HEK293 (cell line): ENCODE measurements at regions not wholly inside any gene's neighbourhood (a gene's known extent, or its start where the extent isn't known, plus 50 kb on each side); places are given as distances from the start of the nearest gene placed in this dataset.

ENCODE experiments used
- CTCF ChIA-PET: fragments of 350-600 bp; formaldehyde crosslinking; extraction: SDS; loops from one replicate; lab custom pipeline; 2021; ENCODE audit warnings: antibody characterized with exemption; lab: Yijun Ruan, JAX
- POLR2A ChIA-PET: fragments of 300-600 bp; formaldehyde crosslinking; extraction: SDS; loops from one replicate; lab custom pipeline; 2020; ENCODE audit warnings: antibody characterized with exemption, inconsistent platforms; lab: Yijun Ruan, JAX
- H3K27ac ChIP-seq: fragments of 200-500 bp; sonication (Bioruptor generic); 2 replicates; pipeline ENCODE4 v1.5.1; 2014; ENCODE audit warnings: low read depth, low read length, control low read depth, inconsistent platforms; ENCODE audit errors: extremely low read depth
- H3K36me3 ChIP-seq, 2 experiments: fragments of 200-500 bp in 1 of 2; sonication (Bioruptor generic) in 1 of 2; 1 replicate in 1 of 2; 2 replicates in 1 of 2; pipeline ENCODE4 v1.5.1; 2014 to 2017; ENCODE audit warnings: inconsistent platforms in 2 of 2, low read length in 2 of 2; ENCODE audit not compliant: control insufficient read depth in 2 of 2, insufficient read depth in 1 of 2
- H3K4me1 ChIP-seq: fragments of 200-500 bp; sonication (Bioruptor generic); 2 replicates; pipeline ENCODE4 v1.5.1; 2014; ENCODE audit warnings: mild to moderate bottlenecking, low read length, inconsistent platforms; ENCODE audit not compliant: control insufficient read depth, insufficient read depth
- H3K4me3 ChIP-seq: 2 replicates; pipeline ENCODE4 v1.5.1; 2011; ENCODE audit warnings: low read depth, mild to moderate bottlenecking, control low read depth, low read length, moderate library complexity
- H3K9me3 ChIP-seq: fragments of 200-500 bp; sonication (Bioruptor generic); 2 replicates; pipeline ENCODE4 v1.5.1; 2014; ENCODE audit warnings: low read depth, low read length, inconsistent platforms; ENCODE audit not compliant: control insufficient read depth, insufficient read depth
- OVOL3 ChIP-seq: fragments of 450-650 bp; formaldehyde crosslinking; IDR thresholded peaks from 2 replicates; pipeline ENCODE4 v1.5.1; 2016; ENCODE audit warnings: missing biosample characterization, missing genetic modification characterization
- PBX3 ChIP-seq: sonication (generic); formaldehyde crosslinking; IDR thresholded peaks from 2 replicates; pipeline ENCODE4 v1.8.1; 2022; ENCODE audit warnings: mild to moderate bottlenecking, moderate library complexity, missing genetic modification reagents
- PRDM2 ChIP-seq: fragments of 450-650 bp; formaldehyde crosslinking; IDR thresholded peaks from 2 replicates; pipeline ENCODE4 v1.5.1; 2016; ENCODE audit warnings: missing biosample characterization, missing genetic modification characterization, borderline replicate concordance
- YY1 ChIP-seq: fragments of 450-650 bp; formaldehyde crosslinking; IDR thresholded peaks from 2 replicates; pipeline ENCODE4 v1.5.1; 2018; ENCODE audit warnings: missing biosample characterization, missing genetic modification characterization
- ZBTB49 ChIP-seq: fragments of 450-650 bp; formaldehyde crosslinking; IDR thresholded peaks from 2 replicates; pipeline ENCODE4 v1.5.1; 2016; ENCODE audit warnings: missing biosample characterization, missing genetic modification characterization, low read depth
- ZBTB7A ChIP-seq: fragments of 450-650 bp; formaldehyde crosslinking; IDR thresholded peaks from 2 replicates; pipeline ENCODE4 v1.5.1; 2016; ENCODE audit warnings: low read depth, missing biosample characterization, missing genetic modification characterization
- ZFP69B ChIP-seq: fragments of 450-650 bp; formaldehyde crosslinking; IDR thresholded peaks from 2 replicates; pipeline ENCODE4 v1.5.1; 2016; ENCODE audit warnings: missing biosample characterization, missing genetic modification characterization
- ZNF132 ChIP-seq: fragments of 450-650 bp; formaldehyde crosslinking; IDR thresholded peaks from 2 replicates; pipeline ENCODE4 v1.5.1; 2017; ENCODE audit warnings: missing biosample characterization, missing genetic modification characterization, borderline replicate concordance
- ZNF211 ChIP-seq: fragments of 450-650 bp; formaldehyde crosslinking; IDR thresholded peaks from 2 replicates; pipeline ENCODE4 v1.5.1; 2016; ENCODE audit warnings: low read depth, missing biosample characterization, missing genetic modification characterization
- ZNF239 ChIP-seq: fragments of 450-650 bp; formaldehyde crosslinking; IDR thresholded peaks from 2 replicates; pipeline ENCODE4 v1.5.1; 2016; ENCODE audit warnings: missing biosample characterization, missing genetic modification characterization
- ZNF391 ChIP-seq: fragments of 450-650 bp; formaldehyde crosslinking; IDR thresholded peaks from 2 replicates; pipeline ENCODE4 v1.5.1; 2016; ENCODE audit warnings: low read depth, missing biosample characterization, missing genetic modification characterization, borderline replicate concordance
- ZNF473 ChIP-seq: fragments of 450-650 bp; formaldehyde crosslinking; IDR thresholded peaks from 2 replicates; pipeline ENCODE4 v1.5.1; 2017; ENCODE audit warnings: missing biosample characterization, missing genetic modification characterization
- ZNF670 ChIP-seq: fragments of 450-650 bp; formaldehyde crosslinking; IDR thresholded peaks from 2 replicates; pipeline ENCODE4 v1.5.1; 2016; ENCODE audit warnings: missing biosample characterization, missing genetic modification characterization, low read depth
- ZSCAN5A ChIP-seq: fragments of 450-650 bp; formaldehyde crosslinking; IDR thresholded peaks from 2 replicates; pipeline ENCODE4 v1.5.1; 2016; ENCODE audit warnings: missing biosample characterization, missing genetic modification characterization
- TF ChIP-seq, protein P1 (sequence below): fragments of 450-650 bp; formaldehyde crosslinking; IDR thresholded peaks from 2 replicates; pipeline ENCODE4 v1.5.1; 2016; ENCODE audit warnings: missing biosample characterization, missing genetic modification characterization

DNA sequence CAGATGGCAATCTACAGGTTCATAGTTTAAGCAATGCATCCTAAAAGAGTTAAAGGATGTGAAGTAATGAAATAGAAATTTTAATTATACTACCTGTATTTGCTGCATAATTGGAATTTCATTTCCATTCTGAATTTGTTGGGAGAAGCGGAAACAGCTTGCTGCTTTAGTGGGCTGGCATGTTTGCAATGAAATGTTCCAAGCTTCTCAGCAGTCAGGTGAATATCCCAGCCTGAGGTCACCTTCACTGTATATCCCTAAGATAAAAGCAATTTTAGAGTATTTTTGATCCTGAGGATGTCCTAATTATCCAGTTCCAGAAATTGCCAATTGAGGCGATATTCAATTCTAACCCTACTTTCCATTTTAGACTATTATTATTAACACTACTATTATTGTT is 136.1 kb upstream of the ARSJ start:
- Histone ChIP-seq H3K4me1 (no peaks in the 10 kb centered on the region), H3K36me3 (no peaks in the 10 kb centered on the region), H3K4me3 (no peak overlapping the region), H3K27ac (no peak overlapping the region), H3K9me3 (no peaks in the 10 kb centered on the region)
- CTCF ChIA-PET, result no interaction called here
- no peak for TF ChIP-seq PBX3
- no peak for TF ChIP-seq ZNF391 (tag by site-specific recombination)
- TF ChIP-seq ZNF473, result no peak
- no peak for TF ChIP-seq YY1 (tag by site-specific recombination)
- TF ChIP-seq ZBTB7A (tag by site-specific recombination), result no peak
- no peak for TF ChIP-seq OVOL3
- no peak for TF ChIP-seq PRDM2 (tag by site-specific recombination)
- TF ChIP-seq ZBTB49 (tag by site-specific recombination), result no peak
- no peak for TF ChIP-seq ZNF670
- no peak for TF ChIP-seq ZNF132
- TF ChIP-seq ZNF211 (tag by site-specific recombination), result no peak
- no peak for TF ChIP-seq ZFP69B
- no peak for TF ChIP-seq ZSCAN5A (tag by site-specific recombination)
- no peak for TF ChIP-seq ZNF239
- TF ChIP-seq, protein P1, sequence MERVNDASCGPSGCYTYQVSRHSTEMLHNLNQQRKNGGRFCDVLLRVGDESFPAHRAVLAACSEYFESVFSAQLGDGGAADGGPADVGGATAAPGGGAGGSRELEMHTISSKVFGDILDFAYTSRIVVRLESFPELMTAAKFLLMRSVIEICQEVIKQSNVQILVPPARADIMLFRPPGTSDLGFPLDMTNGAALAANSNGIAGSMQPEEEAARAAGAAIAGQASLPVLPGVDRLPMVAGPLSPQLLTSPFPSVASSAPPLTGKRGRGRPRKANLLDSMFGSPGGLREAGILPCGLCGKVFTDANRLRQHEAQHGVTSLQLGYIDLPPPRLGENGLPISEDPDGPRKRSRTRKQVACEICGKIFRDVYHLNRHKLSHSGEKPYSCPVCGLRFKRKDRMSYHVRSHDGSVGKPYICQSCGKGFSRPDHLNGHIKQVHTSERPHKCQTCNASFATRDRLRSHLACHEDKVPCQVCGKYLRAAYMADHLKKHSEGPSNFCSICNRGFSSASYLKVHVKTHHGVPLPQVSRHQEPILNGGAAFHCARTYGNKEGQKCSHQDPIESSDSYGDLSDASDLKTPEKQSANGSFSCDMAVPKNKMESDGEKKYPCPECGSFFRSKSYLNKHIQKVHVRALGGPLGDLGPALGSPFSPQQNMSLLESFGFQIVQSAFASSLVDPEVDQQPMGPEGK (tag by site-specific recombination), result no peak
- POLR2A ChIA-PET, result no interaction called here
